Prostate gland (tissue), 2 donors: ENCODE measurements at regions not wholly inside any gene's neighbourhood (a gene's known extent, or its start where the extent isn't known, plus 50 kb on each side); places are given as distances from the start of the nearest gene placed in this dataset.

ENCODE experiments used
- CTCF ChIP-seq, 4 experiments: fragments of 200-600 bp in 2 of 4; fragments of 450-650 bp in 2 of 4; sonication (generic) in 2 of 4; IDR thresholded peaks; 1 replicate in 3 of 4; 2 replicates in 1 of 4; pipeline ENCODE4 v1.5.1; 2016 to 2019; ENCODE audit warnings: antibody characterized with exemption in 4 of 4, mild to moderate bottlenecking in 2 of 4, moderate library complexity in 2 of 4
- POLR2A ChIP-seq: fragments of 450-650 bp; IDR thresholded peaks from one replicate; pipeline ENCODE4 v1.6.1; 2016; ENCODE audit warnings: antibody characterized with exemption, mild to moderate bottlenecking

- TF ChIP-seq POLR2A (no peak), CTCF (IDR thresholded peaks at IDR 0.05) (no peak)
Measured at GRCh38 chr12:45584336-45584735, 145.2 kb upstream of the ARID2 start.
